Neuronal stem cell (in vitro differentiated cells): ENCODE measurements at regions not wholly inside any gene's neighbourhood (a gene's known extent, or its start where the extent isn't known, plus 50 kb on each side); places are given as distances from the start of the nearest gene placed in this dataset.

Experiments used
- DNase-seq: peaks from one replicate; pipeline ENCODE4 v3.0.0-alpha.2; 2013; ENCODE audit warnings: low spot score
- H2AFZ ChIP-seq: one replicate; pipeline ENCODE4 v1.6.1; 2013; ENCODE audit warnings: mild to moderate bottlenecking, low read length, inconsistent platforms
- H2AK5ac ChIP-seq: 2 replicates; pipeline ENCODE4 v1.6.1; 2013; ENCODE audit warnings: low read depth, mild to moderate bottlenecking, inconsistent platforms, low read length, moderate library complexity, mixed read lengths
- H2BK120ac ChIP-seq: 2 replicates; pipeline ENCODE4 v1.6.1; 2013; ENCODE audit warnings: low read depth, mild to moderate bottlenecking, inconsistent platforms, low read length, moderate library complexity, mixed read lengths
- H2BK12ac ChIP-seq: one replicate; pipeline ENCODE4 v1.6.1; 2013; ENCODE audit warnings: low read length, inconsistent platforms
- H2BK15ac ChIP-seq: 2 replicates; pipeline ENCODE4 v1.6.1; 2013; ENCODE audit warnings: mild to moderate bottlenecking, low read length, inconsistent platforms, mixed read lengths
- H2BK5ac ChIP-seq: one replicate; pipeline ENCODE4 v1.6.1; 2013; ENCODE audit warnings: inconsistent platforms, mild to moderate bottlenecking, low read length, moderate library complexity
- H3K14ac ChIP-seq: one replicate; pipeline ENCODE4 v1.6.1; 2013; ENCODE audit warnings: low read length, inconsistent platforms
- H3K18ac ChIP-seq: 2 replicates; pipeline ENCODE4 v1.6.1; 2013; ENCODE audit warnings: low read length, inconsistent platforms
- H3K23ac ChIP-seq: 2 replicates; pipeline ENCODE4 v1.6.1; 2013; ENCODE audit warnings: low read depth, mild to moderate bottlenecking, mixed read lengths, low read length, inconsistent platforms; ENCODE audit not compliant: poor library complexity
- H3K27ac ChIP-seq: replicated peaks from 3 replicates; pipeline ENCODE4 v1.5.1; 2013; ENCODE audit warnings: low read length, inconsistent platforms
- H3K27me3 ChIP-seq, 3 experiments: 2 replicates each; pipeline ENCODE4 v1.6.1; 2013; ENCODE audit warnings: low read length in 3 of 3, mild to moderate bottlenecking in 2 of 3, inconsistent platforms in 1 of 3, low read depth in 1 of 3, mixed read lengths in 1 of 3, moderate library complexity in 1 of 3; ENCODE audit not compliant: control insufficient read depth in 3 of 3, insufficient read depth in 3 of 3
- H3K36me3 ChIP-seq, 2 donors: replicated peaks in 1 of 2; 2 replicates each; pipeline ENCODE4 v1.6.1; 2013; ENCODE audit warnings: low read length in 2 of 2; ENCODE audit not compliant: control insufficient read depth in 2 of 2, insufficient read depth in 2 of 2
- H3K4ac ChIP-seq: 2 replicates; pipeline ENCODE4 v1.6.1; 2013; ENCODE audit warnings: inconsistent platforms, mild to moderate bottlenecking, low read length, moderate library complexity
- H3K4me1 ChIP-seq, 2 donors: 1 replicate in 1 of 2; 2 replicates in 1 of 2; pipeline ENCODE4 v1.6.1; 2013; ENCODE audit warnings: low read length in 2 of 2, low read depth in 1 of 2; ENCODE audit not compliant: control insufficient read depth in 2 of 2, insufficient read depth in 1 of 2
- H3K4me2 ChIP-seq: one replicate; pipeline ENCODE4 v1.6.1; 2013; ENCODE audit warnings: mild to moderate bottlenecking, low read length, inconsistent platforms; ENCODE audit not compliant: insufficient read depth, poor library complexity, severe bottlenecking
- H3K4me3 ChIP-seq, 2 donors: 2 replicates each; pipeline ENCODE4 v1.5.1; 2013; ENCODE audit warnings: low read length in 2 of 2, mild to moderate bottlenecking in 2 of 2, inconsistent platforms in 1 of 2, moderate library complexity in 1 of 2
- H3K79me1 ChIP-seq: one replicate; pipeline ENCODE4 v1.6.1; 2013; ENCODE audit warnings: low read depth, mild to moderate bottlenecking, inconsistent platforms, low read length, moderate library complexity
- H3K9ac ChIP-seq: one replicate; pipeline ENCODE4 v1.6.1; 2013; ENCODE audit warnings: mild to moderate bottlenecking, low read depth, low read length, inconsistent platforms; ENCODE audit not compliant: poor library complexity
- H3K9me3 ChIP-seq, 2 donors: replicated peaks in 1 of 2; 2 replicates each; pipeline versions ENCODE3 to v1.6.1; 2013; ENCODE audit warnings: low read length in 2 of 2, mild to moderate bottlenecking in 2 of 2, inconsistent platforms in 1 of 2, low read depth in 1 of 2, mixed read lengths in 1 of 2, moderate library complexity in 1 of 2; ENCODE audit not compliant: control insufficient read depth in 2 of 2, insufficient read depth in 1 of 2
- H4K8ac ChIP-seq: one replicate; pipeline ENCODE4 v1.6.1; 2013; ENCODE audit warnings: low read depth, mild to moderate bottlenecking, inconsistent platforms, low read length, moderate library complexity
- H4K91ac ChIP-seq: one replicate; pipeline ENCODE4 v1.6.1; 2013; ENCODE audit warnings: low read length, low read depth, mild to moderate bottlenecking, inconsistent platforms; ENCODE audit not compliant: poor library complexity
- WGBS, 2 donors: extraction: QIAGEN DNeasy Blood & Tissue Kit; methylation state at CpG; one replicate each; pipeline ENCODE4 v1.1.7; 2013; ENCODE audit warnings: missing lambda C conversion rate in 2 of 2, mixed read lengths in 1 of 2; ENCODE audit not compliant: insufficient read length in 2 of 2, insufficient replicate concordance in 1 of 2; ENCODE audit errors: extremely low coverage in 2 of 2; 5-methylcytosine and 5-hydroxymethylcytosine counted together

DNA sequence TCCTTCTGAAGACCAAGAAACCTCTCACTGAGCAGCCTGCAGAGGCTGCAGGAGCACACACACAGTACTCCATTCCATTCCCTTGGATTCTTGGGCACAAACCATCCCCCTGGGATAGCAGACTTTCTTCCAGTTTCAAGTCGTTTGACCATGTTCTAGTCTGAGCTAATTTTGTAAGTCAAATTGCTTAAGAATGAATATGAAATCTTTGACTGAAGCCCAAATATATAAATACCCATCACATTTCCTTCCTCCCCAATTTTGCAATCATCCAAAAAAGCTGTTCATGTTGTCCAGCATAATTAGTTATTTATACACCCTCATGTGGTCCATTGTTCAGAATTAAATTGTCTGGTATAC lies 231.2 kb upstream of the TPRG1 start:
- no peak overlapping the region for H2AFZ ChIP-seq
- no peak overlapping the region for H3K27ac ChIP-seq
- H3K4me3 ChIP-seq, result no peak overlapping the region
- peaks cover 0 to 4% of the 10 kb centered on the region in 2 donors for H3K4me1 ChIP-seq
- H3K18ac ChIP-seq, result no peak overlapping the region
- H3K23ac ChIP-seq, result no peak overlapping the region
- no peak overlapping the region for H3K9ac ChIP-seq
- H4K91ac ChIP-seq, result no peak overlapping the region
- no peaks in the 10 kb centered on the region for H3K9me3 ChIP-seq
- WGBS, 2 donors, result no CpG with 5 or more reads among the region's 1 CpG
- no peak for DNase-seq
- no peak overlapping the region for H4K8ac ChIP-seq
- H2BK15ac ChIP-seq, result no peak overlapping the region
- no peaks in the 10 kb centered on the region for H3K79me1 ChIP-seq
- H3K4ac ChIP-seq, result no peak overlapping the region
- H2AK5ac ChIP-seq, result no peak overlapping the region
- H3K14ac ChIP-seq, result no peak overlapping the region
- H3K4me2 ChIP-seq, result no peak overlapping the region
- no peak overlapping the region for H2BK5ac ChIP-seq
- H3K27me3 ChIP-seq, result no peaks in the 10 kb centered on the region
- no peaks in the 10 kb centered on the region for H3K36me3 ChIP-seq
- no peak overlapping the region for H2BK12ac ChIP-seq
- H2BK120ac ChIP-seq, result no peak overlapping the region

DNA sequence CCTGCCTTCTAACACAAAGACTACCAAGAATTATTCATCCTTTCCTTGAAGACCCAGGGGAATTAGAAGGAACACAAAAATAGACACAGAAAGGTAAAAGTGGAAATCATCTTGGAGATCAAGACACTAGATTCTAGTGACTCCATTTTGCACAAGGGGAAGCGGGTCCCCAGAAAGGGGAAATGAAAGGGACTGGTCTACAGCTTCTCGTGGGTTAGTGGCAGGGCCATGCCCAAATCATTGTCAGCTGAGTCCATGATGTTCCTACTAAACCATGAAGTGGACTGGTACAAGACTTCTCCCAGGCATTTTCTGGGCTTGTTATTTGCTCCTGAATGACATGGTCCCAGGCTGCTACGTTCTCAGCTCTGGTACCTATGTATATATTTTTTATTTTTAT lies 230.7 kb upstream of the TPRG1 start:
- no peak overlapping the region for H3K23ac ChIP-seq
- no peak overlapping the region for H3K9ac ChIP-seq
- no peaks in the 10 kb centered on the region for H3K36me3 ChIP-seq
- no peak overlapping the region for H3K27ac ChIP-seq
- H2BK5ac ChIP-seq, result no peak overlapping the region
- no peak overlapping the region for H3K4ac ChIP-seq
- no peak overlapping the region for H3K18ac ChIP-seq
- no peak overlapping the region for H4K91ac ChIP-seq
- no peaks in the 10 kb centered on the region for H3K27me3 ChIP-seq
- H3K4me2 ChIP-seq, result no peak overlapping the region
- peaks cover 0 to 4% of the 10 kb centered on the region in 2 donors for H3K4me1 ChIP-seq
- no peak overlapping the region for H3K14ac ChIP-seq
- no peak overlapping the region for H2BK120ac ChIP-seq
- H3K79me1 ChIP-seq, result no peaks in the 10 kb centered on the region
- DNase-seq, result no peak
- H3K4me3 ChIP-seq, result no peak overlapping the region
- H2BK15ac ChIP-seq, result no peak overlapping the region
- H4K8ac ChIP-seq, result no peak overlapping the region
- H2BK12ac ChIP-seq, result no peak overlapping the region
- H2AK5ac ChIP-seq, result no peak overlapping the region
- H3K9me3 ChIP-seq, result no peaks in the 10 kb centered on the region
- no CpG with 5 or more reads among the region's 3 CpGs for WGBS, 2 donors
- no peak overlapping the region for H2AFZ ChIP-seq

DNA sequence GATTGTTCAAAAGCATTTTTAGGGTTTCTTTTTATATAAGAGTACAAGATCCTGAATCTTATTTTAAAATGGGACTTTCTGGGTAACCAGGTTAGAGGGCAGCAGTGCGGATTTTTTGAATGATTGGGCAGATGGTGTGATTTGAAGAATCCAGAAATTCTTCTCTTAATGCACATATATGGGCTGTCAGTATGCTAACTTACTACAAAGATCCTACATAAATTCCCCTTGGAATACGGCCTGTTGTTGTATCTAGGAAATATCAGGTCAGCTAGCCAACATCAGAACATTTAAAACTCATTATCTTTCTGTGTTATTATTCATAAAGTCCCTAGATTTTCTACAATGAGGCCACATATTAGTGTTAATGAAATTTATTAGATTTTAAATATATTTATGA lies 229.6 kb upstream of the TPRG1 start:
- H3K4me1 ChIP-seq, result peaks cover 0 to 6% of the 10 kb centered on the region in 2 donors
- no peaks in the 10 kb centered on the region for H3K79me1 ChIP-seq
- H3K27me3 ChIP-seq, result no peaks in the 10 kb centered on the region
- H3K23ac ChIP-seq, result no peak overlapping the region
- H3K14ac ChIP-seq, result no peak overlapping the region
- H2BK5ac ChIP-seq, result no peak overlapping the region
- no peak overlapping the region for H3K18ac ChIP-seq
- no peak overlapping the region for H3K4me2 ChIP-seq
- H2BK15ac ChIP-seq, result no peak overlapping the region
- H3K9me3 ChIP-seq, result no peaks in the 10 kb centered on the region
- no peak overlapping the region for H2BK12ac ChIP-seq
- H4K91ac ChIP-seq, result no peak overlapping the region
- H3K36me3 ChIP-seq, result no peaks in the 10 kb centered on the region
- H3K4ac ChIP-seq, result no peak overlapping the region
- H3K27ac ChIP-seq, result no peak overlapping the region
- H2AFZ ChIP-seq, result no peak overlapping the region
- no peak overlapping the region for H2AK5ac ChIP-seq
- no peak overlapping the region for H2BK120ac ChIP-seq
- no peak overlapping the region for H4K8ac ChIP-seq
- no peak for DNase-seq
- no peak overlapping the region for H3K4me3 ChIP-seq
- WGBS, 2 donors, result no CpG with 5 or more reads among the region's 2 CpGs
- no peak overlapping the region for H3K9ac ChIP-seq

DNA sequence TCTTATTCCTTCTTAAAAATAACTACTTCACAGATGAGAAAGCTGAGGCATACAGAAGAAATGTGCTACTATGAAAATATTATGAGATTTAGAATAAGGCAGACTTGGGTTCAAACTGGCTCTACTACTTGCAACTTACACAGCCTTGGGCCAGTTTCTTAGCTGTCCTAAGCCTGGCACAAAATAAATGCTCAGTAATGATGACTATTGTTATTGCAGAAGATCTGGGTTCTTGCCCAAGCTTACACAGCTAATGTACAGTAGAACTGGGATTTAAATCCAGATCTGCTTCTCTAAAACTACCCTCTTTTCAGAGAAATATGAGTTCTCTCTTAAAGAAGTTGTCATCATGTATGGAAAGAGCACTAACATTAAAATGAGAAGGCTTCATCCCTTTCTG lies 228.2 kb upstream of the TPRG1 start:
- Histone ChIP-seq H3K4me1 (peaks cover 0 to 7% of the 10 kb centered on the region in 2 donors), H4K8ac (no peak overlapping the region), H2BK15ac (no peak overlapping the region), H3K23ac (no peak overlapping the region), H2AFZ (no peak overlapping the region), H3K18ac (no peak overlapping the region), H3K9ac (no peak overlapping the region), H2BK120ac (no peak overlapping the region), H3K4me3 (no peak overlapping the region), H2BK5ac (no peak overlapping the region), H3K27ac (no peak overlapping the region), H2AK5ac (no peak overlapping the region), H3K4me2 (no peak overlapping the region), H3K27me3 (no peaks in the 10 kb centered on the region), H3K79me1 (no peaks in the 10 kb centered on the region), H4K91ac (no peak overlapping the region), H3K14ac (no peak overlapping the region), H3K9me3 (no peaks in the 10 kb centered on the region), H3K36me3 (no peaks in the 10 kb centered on the region), H2BK12ac (no peak overlapping the region), H3K4ac (no peak overlapping the region)
- DNase-seq, result no peak
